ENCODE measurements at regions not wholly inside any gene's neighbourhood (a gene's known extent, or its start where the extent isn't known, plus 50 kb on each side); places are given as distances from the start of the nearest gene placed in this dataset.

GRCh38 chr10:55098452-55098851, 297.4 kb upstream of the PCDH15 start:
- no peak overlapping the region for H3K27ac ChIP-seq (ENCODE audit: low read length)
- H4K20me1 ChIP-seq (ENCODE audit: insufficient read depth, low read length), result no peaks in the 10 kb centered on the region
- DNase-seq, result no peak
- TF ChIP-seq EZH2 (IDR thresholded peaks at IDR 0.05; ENCODE audit: borderline replicate concordance, low read depth, low read length, severe bottlenecking) (no peak), CTCF (IDR thresholded peaks at IDR 0.05; ENCODE audit: borderline replicate concordance, extremely low read depth, low read length, poor library complexity, severe bottlenecking) (no peak)
- no peaks in the 10 kb centered on the region for H3K4me1 ChIP-seq (ENCODE audit: insufficient read depth, low read length)
- H3K4me2 ChIP-seq (ENCODE audit: insufficient read depth, low read length), result no peak overlapping the region
- H3K36me3 ChIP-seq (ENCODE audit: insufficient read depth, low read length), result no peaks in the 10 kb centered on the region
- H2AFZ ChIP-seq (ENCODE audit: low read depth, low read length), result no peak overlapping the region
- H3K79me2 ChIP-seq (ENCODE audit: insufficient read depth, low read length), result no peaks in the 10 kb centered on the region
- H3K4me3 ChIP-seq (ENCODE audit: low read depth in 1 of 2, low read length in 2 of 2), result no peak overlapping the region
- no peak overlapping the region for H3K9ac ChIP-seq (ENCODE audit: low read depth, low read length)
- H3K27me3 ChIP-seq (ENCODE audit: insufficient read depth, low read length, poor library complexity), result no peaks in the 10 kb centered on the region
- no peak for ATAC-seq (ENCODE audit: insufficient read depth, low read depth)
- no peaks in the 10 kb centered on the region for H3K9me3 ChIP-seq (ENCODE audit: insufficient read depth, low read length, severe bottlenecking)

GRCh38 chr10:55091691-55092328, 290.8 kb upstream of the PCDH15 start:
- H3K4me2 ChIP-seq (ENCODE audit: insufficient read depth, low read length), result no peak overlapping the region
- no peaks in the 10 kb centered on the region for H3K9me3 ChIP-seq (ENCODE audit: insufficient read depth, low read length, severe bottlenecking)
- H3K79me2 ChIP-seq (ENCODE audit: insufficient read depth, low read length), result no peaks in the 10 kb centered on the region
- H2AFZ ChIP-seq (ENCODE audit: low read depth, low read length), result no peak overlapping the region
- no peak overlapping the region for H3K4me3 ChIP-seq (ENCODE audit: low read depth in 1 of 2, low read length in 2 of 2)
- no peak for ATAC-seq (ENCODE audit: insufficient read depth, low read depth)
- no peaks in the 10 kb centered on the region for H3K27me3 ChIP-seq (ENCODE audit: insufficient read depth, low read length, poor library complexity)
- H3K36me3 ChIP-seq (ENCODE audit: insufficient read depth, low read length), result no peaks in the 10 kb centered on the region
- H3K4me1 ChIP-seq (ENCODE audit: insufficient read depth, low read length), result no peaks in the 10 kb centered on the region
- DNase-seq, result no peak
- TF ChIP-seq EZH2 (IDR thresholded peaks at IDR 0.05; ENCODE audit: borderline replicate concordance, low read depth, low read length, severe bottlenecking) (no peak), CTCF (IDR thresholded peaks at IDR 0.05; ENCODE audit: borderline replicate concordance, extremely low read depth, low read length, poor library complexity, severe bottlenecking) (peak; percentile 63)
- no peak overlapping the region for H3K27ac ChIP-seq (ENCODE audit: low read length)
- H4K20me1 ChIP-seq (ENCODE audit: insufficient read depth, low read length), result no peaks in the 10 kb centered on the region
- no peak overlapping the region for H3K9ac ChIP-seq (ENCODE audit: low read depth, low read length)

GRCh38 chr10:55078121-55078520, 277.1 kb upstream of the PCDH15 start:
- Histone ChIP-seq H2AFZ (ENCODE audit: low read depth, low read length) (no peak overlapping the region), H3K4me2 (ENCODE audit: insufficient read depth, low read length) (no peak overlapping the region), H3K79me2 (ENCODE audit: insufficient read depth, low read length) (no peaks in the 10 kb centered on the region), H3K9ac (ENCODE audit: low read depth, low read length) (no peak overlapping the region), H3K27ac (ENCODE audit: low read length) (no peak overlapping the region), H3K4me3 (ENCODE audit: low read depth in 1 of 2, low read length in 2 of 2) (no peak overlapping the region), H3K27me3 (ENCODE audit: insufficient read depth, low read length, poor library complexity) (no peaks in the 10 kb centered on the region), H4K20me1 (ENCODE audit: insufficient read depth, low read length) (no peaks in the 10 kb centered on the region), H3K36me3 (ENCODE audit: insufficient read depth, low read length) (no peaks in the 10 kb centered on the region), H3K9me3 (ENCODE audit: insufficient read depth, low read length, severe bottlenecking) (no peaks in the 10 kb centered on the region), H3K4me1 (ENCODE audit: insufficient read depth, low read length) (no peaks in the 10 kb centered on the region)
- ATAC-seq (ENCODE audit: insufficient read depth, low read depth) (no peak), DNase-seq (no peak)
- TF ChIP-seq CTCF (IDR thresholded peaks at IDR 0.05; ENCODE audit: borderline replicate concordance, extremely low read depth, low read length, poor library complexity, severe bottlenecking) (no peak), EZH2 (IDR thresholded peaks at IDR 0.05; ENCODE audit: borderline replicate concordance, low read depth, low read length, severe bottlenecking) (no peak)

Data from DND-41 (cell line).